Endodermal cell (in vitro differentiated cells): ENCODE measurements at regions not wholly inside any gene's neighbourhood (a gene's known extent, or its start where the extent isn't known, plus 50 kb on each side); places are given as distances from the start of the nearest gene placed in this dataset.

Experiments
- DNase-seq: peaks from one replicate; pipeline ENCODE4 v3.0.0-alpha.2; 2017
- H3K27ac ChIP-seq: 2 replicates; pipeline ENCODE4 v1.5.1; 2013; ENCODE audit warnings: mild to moderate bottlenecking, low read depth, low read length, moderate library complexity
- H3K27me3 ChIP-seq: 2 replicates; pipeline ENCODE4 v1.6.1; 2013; ENCODE audit warnings: mild to moderate bottlenecking, low read length, moderate library complexity; ENCODE audit not compliant: insufficient read depth, control insufficient read depth, poor library complexity, severe bottlenecking
- H3K36me3 ChIP-seq: 2 replicates; pipeline ENCODE4 v1.7.0; 2013; ENCODE audit warnings: mild to moderate bottlenecking, low read length, moderate library complexity; ENCODE audit not compliant: control insufficient read depth, insufficient read depth
- H3K4me1 ChIP-seq: one replicate; pipeline ENCODE4 v1.7.0; 2013; ENCODE audit warnings: low read length; ENCODE audit not compliant: control insufficient read depth, insufficient read depth
- H3K4me3 ChIP-seq: 2 replicates; pipeline ENCODE4 v1.5.1; 2013; ENCODE audit warnings: mild to moderate bottlenecking, low read length, moderate library complexity
- H3K9ac ChIP-seq: 2 replicates; pipeline ENCODE4 v1.6.1; 2013; ENCODE audit warnings: mild to moderate bottlenecking, low read length, moderate library complexity; ENCODE audit not compliant: poor library complexity, severe bottlenecking; ENCODE audit errors: extremely low read depth
- H3K9me3 ChIP-seq: 2 replicates; pipeline ENCODE4 v1.6.1; 2013; ENCODE audit warnings: mild to moderate bottlenecking, low read length, moderate library complexity; ENCODE audit not compliant: control insufficient read depth
- H3K27ac Mint-ChIP-seq: 2 replicates; pipeline ENCODE4 v1.8.0; 2020; ENCODE audit warnings: mixed read lengths
- H3K27me3 Mint-ChIP-seq: 2 replicates; pipeline ENCODE4 v1.8.0; 2021; ENCODE audit warnings: mild to moderate bottlenecking, mixed read lengths; ENCODE audit not compliant: insufficient read depth
- H3K36me3 Mint-ChIP-seq: 2 replicates; pipeline ENCODE4 v1.8.0; 2020; ENCODE audit warnings: low read depth, mixed read lengths
- H3K4me1 Mint-ChIP-seq: 2 replicates; pipeline ENCODE4 v1.8.0; 2020; ENCODE audit warnings: mixed read lengths
- H3K4me3 Mint-ChIP-seq: 2 replicates; pipeline ENCODE4 v1.8.0; 2020; ENCODE audit warnings: mild to moderate bottlenecking, moderate library complexity, mixed read lengths
- H3K9me3 Mint-ChIP-seq: 2 replicates; pipeline ENCODE4 v1.8.0; 2020; ENCODE audit warnings: mild to moderate bottlenecking, mixed read lengths
- WGBS, 2 experiments: methylation state at CpG; one replicate each; pipeline versions ENCODE4 v1.1.5 to v1.1.7; 2013; ENCODE audit warnings: missing lambda C conversion rate in 2 of 2, mixed read lengths in 1 of 2; ENCODE audit not compliant: insufficient coverage in 1 of 2, insufficient read length in 1 of 2; 5-methylcytosine and 5-hydroxymethylcytosine counted together
- TF ChIP-seq, protein P1 (sequence below): fragments of 200-600 bp; sonication (generic); conservative IDR thresholded peaks from 2 replicates; pipeline ENCODE4 v1.5.0; 2021; ENCODE audit warnings: antibody characterized with exemption, mild to moderate bottlenecking

DNA sequence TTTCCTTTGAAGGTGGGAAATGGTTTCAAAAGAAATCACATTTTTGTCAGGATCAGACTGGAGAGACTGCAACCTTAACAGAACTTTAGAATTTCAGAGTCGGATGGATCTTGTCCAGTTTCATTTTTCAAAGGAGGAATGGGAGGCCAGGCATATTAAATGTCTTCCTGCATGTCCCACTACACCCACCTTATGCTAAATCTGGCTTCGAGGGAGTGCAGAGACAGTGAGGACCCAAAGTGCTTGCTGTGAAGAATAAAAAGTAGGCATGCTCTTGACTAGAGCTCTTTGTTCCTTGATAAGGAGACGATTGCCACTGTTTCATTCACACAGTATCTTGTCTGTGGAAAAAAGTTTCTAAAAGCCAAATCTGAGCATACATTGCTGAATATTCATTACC, 197.6 kb downstream of the SLC4A3 start:
- Mint-ChIP-seq H3K27ac (no peak overlapping the region), H3K27me3 (no peaks in the 10 kb centered on the region), H3K36me3 (no peaks in the 10 kb centered on the region), H3K9me3 (peaks cover 7% of the 10 kb centered on the region), H3K4me3 (no peak overlapping the region), H3K4me1 (no peaks in the 10 kb centered on the region)
- H3K27ac ChIP-seq: no peak overlapping the region
- H3K4me3 ChIP-seq: no peak overlapping the region
- no peak for DNase-seq
- no peaks in the 10 kb centered on the region for H3K4me1 ChIP-seq
- H3K9me3 ChIP-seq: peaks cover 3% of the 10 kb centered on the region
- no peaks in the 10 kb centered on the region for H3K27me3 ChIP-seq
- TF ChIP-seq, protein P1, sequence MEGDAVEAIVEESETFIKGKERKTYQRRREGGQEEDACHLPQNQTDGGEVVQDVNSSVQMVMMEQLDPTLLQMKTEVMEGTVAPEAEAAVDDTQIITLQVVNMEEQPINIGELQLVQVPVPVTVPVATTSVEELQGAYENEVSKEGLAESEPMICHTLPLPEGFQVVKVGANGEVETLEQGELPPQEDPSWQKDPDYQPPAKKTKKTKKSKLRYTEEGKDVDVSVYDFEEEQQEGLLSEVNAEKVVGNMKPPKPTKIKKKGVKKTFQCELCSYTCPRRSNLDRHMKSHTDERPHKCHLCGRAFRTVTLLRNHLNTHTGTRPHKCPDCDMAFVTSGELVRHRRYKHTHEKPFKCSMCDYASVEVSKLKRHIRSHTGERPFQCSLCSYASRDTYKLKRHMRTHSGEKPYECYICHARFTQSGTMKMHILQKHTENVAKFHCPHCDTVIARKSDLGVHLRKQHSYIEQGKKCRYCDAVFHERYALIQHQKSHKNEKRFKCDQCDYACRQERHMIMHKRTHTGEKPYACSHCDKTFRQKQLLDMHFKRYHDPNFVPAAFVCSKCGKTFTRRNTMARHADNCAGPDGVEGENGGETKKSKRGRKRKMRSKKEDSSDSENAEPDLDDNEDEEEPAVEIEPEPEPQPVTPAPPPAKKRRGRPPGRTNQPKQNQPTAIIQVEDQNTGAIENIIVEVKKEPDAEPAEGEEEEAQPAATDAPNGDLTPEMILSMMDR: no peak
- 92 to 100% methylated on average over 1 to 3 of the region's 3 CpGs for WGBS, 2 experiments
- no peak overlapping the region for H3K9ac ChIP-seq
- H3K36me3 ChIP-seq: no peaks in the 10 kb centered on the region

DNA sequence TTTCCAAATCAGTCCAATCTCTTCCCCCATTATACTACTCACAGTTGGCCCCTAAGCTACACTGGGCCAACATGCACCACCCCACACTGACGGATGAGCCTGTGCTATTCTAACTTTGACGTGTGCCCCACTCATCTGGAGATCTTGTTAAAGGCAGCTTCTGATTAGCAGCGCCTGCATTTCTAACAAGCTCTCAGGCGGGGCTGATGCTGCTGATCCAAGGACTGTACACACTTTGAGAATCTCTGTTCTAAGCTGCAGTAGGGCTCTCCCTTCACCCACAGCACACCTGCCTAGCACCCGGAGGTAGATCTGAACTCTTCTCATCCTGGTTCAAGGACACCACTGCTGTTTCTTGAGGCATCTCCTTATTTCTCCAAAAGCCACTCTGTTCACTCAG, 200.7 kb downstream of the SLC4A3 start:
- H3K27ac ChIP-seq: no peak overlapping the region
- H3K9me3 Mint-ChIP-seq: no peaks in the 10 kb centered on the region
- TF ChIP-seq, protein P1: no peak
- H3K4me3 Mint-ChIP-seq: no peak overlapping the region
- peaks cover 4% of the 10 kb centered on the region for H3K4me1 Mint-ChIP-seq
- no peak for DNase-seq
- no peaks in the 10 kb centered on the region for H3K27me3 ChIP-seq
- no peaks in the 10 kb centered on the region for H3K9me3 ChIP-seq
- no peak overlapping the region for H3K9ac ChIP-seq
- no peaks in the 10 kb centered on the region for H3K36me3 ChIP-seq
- whole genome bisulfite sequencing, 2 experiments: 83 to 86% methylated on average over 4 to 5 of the region's 5 CpGs
- no peaks in the 10 kb centered on the region for H3K27me3 Mint-ChIP-seq
- no peaks in the 10 kb centered on the region for H3K4me1 ChIP-seq
- H3K4me3 ChIP-seq: no peak overlapping the region
- H3K27ac Mint-ChIP-seq: no peak overlapping the region
- H3K36me3 Mint-ChIP-seq: no peaks in the 10 kb centered on the region

DNA sequence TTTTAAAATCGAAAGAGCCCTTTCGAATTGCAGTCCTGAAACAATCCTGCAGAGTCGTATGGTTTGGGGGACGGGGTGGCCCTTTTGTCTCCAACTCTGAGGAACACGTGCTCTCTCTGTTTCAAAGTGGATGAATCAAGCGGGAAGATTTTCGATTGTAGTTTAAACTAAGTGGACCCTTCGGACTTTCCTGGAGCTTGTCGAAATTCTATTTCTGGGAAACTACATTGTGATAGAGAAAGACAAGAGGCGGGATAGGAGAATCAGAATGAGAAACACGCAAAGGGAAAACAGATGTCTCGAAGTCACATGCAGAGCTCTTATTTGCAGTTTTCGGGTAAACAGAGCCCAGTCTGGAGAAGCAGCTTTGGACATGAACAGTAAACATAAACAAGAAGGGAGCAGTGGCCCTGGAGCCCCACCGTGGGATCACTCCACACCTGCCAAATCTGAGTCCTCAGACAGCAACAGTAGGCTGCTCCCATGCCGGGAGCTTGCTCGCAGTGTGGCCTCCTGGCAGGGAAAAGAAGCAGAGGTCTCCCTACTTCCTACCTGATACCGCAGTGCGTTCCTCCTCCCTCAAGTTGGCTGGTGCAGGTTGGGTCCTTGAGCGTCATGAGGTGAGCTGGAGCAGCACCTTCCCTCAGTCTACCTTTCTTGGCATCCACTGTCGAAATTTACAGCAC, 202.4 kb downstream of the SLC4A3 start:
- Histone ChIP-seq H3K27ac (no peak overlapping the region), H3K9me3 (no peaks in the 10 kb centered on the region), H3K27me3 (no peaks in the 10 kb centered on the region), H3K4me3 (no peak overlapping the region), H3K9ac (no peak overlapping the region), H3K36me3 (no peaks in the 10 kb centered on the region), H3K4me1 (no peaks in the 10 kb centered on the region)
- H3K4me3 Mint-ChIP-seq: no peak overlapping the region
- no peaks in the 10 kb centered on the region for H3K9me3 Mint-ChIP-seq
- peaks cover 4% of the 10 kb centered on the region for H3K4me1 Mint-ChIP-seq
- no peaks in the 10 kb centered on the region for H3K27me3 Mint-ChIP-seq
- 89 to 90% methylated on average over 18 to 20 of the region's 20 CpGs for WGBS, 2 experiments
- no peak overlapping the region for H3K27ac Mint-ChIP-seq
- no peaks in the 10 kb centered on the region for H3K36me3 Mint-ChIP-seq
- DNase-seq: peak; percentile 19
- TF ChIP-seq, protein P1: no peak
